Adrenal gland (tissue), 9 donors: ENCODE measurements at regions not wholly inside any gene's neighbourhood (a gene's known extent, or its start where the extent isn't known, plus 50 kb on each side); places are given as distances from the start of the nearest gene placed in this dataset.

ENCODE experiments used
- DNase-seq, 7 donors: peaks; one replicate each; pipeline ENCODE4 v3.0.0-alpha.2; 2019 to 2020
- H3K27ac ChIP-seq, 5 donors: fragments of 200-600 bp; sonication (generic) in 4 of 5; 1 replicate in 3 of 5; 2 replicates in 2 of 5; pipeline versions ENCODE4 v1.5.1 to v1.8.0; 2016 to 2020; ENCODE audit warnings: mild to moderate bottlenecking in 1 of 5
- H3K27me3 ChIP-seq: fragments of 200-600 bp; 2 replicates; pipeline ENCODE4 v1.8.0; 2021
- H3K36me3 ChIP-seq, 2 donors: fragments of 200-600 bp; replicated peaks in 1 of 2; 1 replicate in 1 of 2; 2 replicates in 1 of 2; pipeline versions ENCODE4 v1.5.1 to v1.8.0; 2018 to 2022
- H3K4me1 ChIP-seq, 2 donors: fragments of 200-600 bp; replicated peaks in 1 of 2; 1 replicate in 1 of 2; 2 replicates in 1 of 2; pipeline versions ENCODE4 v1.5.1 to v1.8.0; 2018 to 2021
- H3K4me3 ChIP-seq, 4 donors: fragments of 200-600 bp; sonication (generic) in 3 of 4; one replicate each; pipeline ENCODE4 v1.5.1; 2016 to 2018
- H3K9me3 ChIP-seq, 3 donors: fragments of 200-600 bp; sonication (generic) in 1 of 3; replicated peaks in 1 of 3; 1 replicate in 2 of 3; 2 replicates in 1 of 3; pipeline versions ENCODE4 v1.5.1 to v1.8.0; 2016 to 2021
- CTCF ChIP-seq, 6 experiments: fragments of 450-650 bp in 4 of 6; fragments of 200-600 bp in 2 of 6; sonication (generic) in 1 of 6; IDR thresholded peaks; 1 replicate in 5 of 6; 2 replicates in 1 of 6; pipeline versions ENCODE4 v1.5.1 to v1.8.0; 2016 to 2021; ENCODE audit warnings: antibody characterized with exemption in 6 of 6, mild to moderate bottlenecking in 2 of 6, moderate library complexity in 1 of 6
- POLR2A ChIP-seq, 2 donors: fragments of 450-650 bp; IDR thresholded peaks; one replicate each; pipeline ENCODE4 v1.6.1; 2017; ENCODE audit warnings: antibody characterized with exemption in 2 of 2, mild to moderate bottlenecking in 2 of 2, moderate library complexity in 1 of 2
- WGBS, 4 donors: extraction: QIAGEN DNeasy Blood & Tissue Kit in 2 of 4; methylation state at CpG; one replicate each; pipeline versions ENCODE4 v1.1.5 to v1.1.7; 2013 to 2017; 5-methylcytosine and 5-hydroxymethylcytosine counted together
- intact Hi-C, 2 donors: fragments of 100-400 bp; cut with DNase I; formaldehyde crosslinking; loops; one replicate each; pipeline versions ENCODE4 v1.14.1 to v1.15.0; 2022 to 2023
- donor health status: healthy with polysubstance abuse.
- donor health status: Bipolar disorder and iron deficiency.
- donor health status: DM: yes; HTN: yes; CAD: no.
- donor health status: DM: no; HTN: no; CAD: no.
- donor health status: DM: no; HTN: no; CAD: no.

GRCh38 chr18:37637478-37637850 lies 71.9 kb upstream of the CELF4 start:
- WGBS, 4 donors: 62 to 68% (median 64%) methylated on average over 4 of the region's 4 CpGs
- intact Hi-C loops: no loop called here
- H3K36me3 ChIP-seq: no peaks in the 10 kb centered on the region
- no peak overlapping the region for H3K4me3 ChIP-seq
- no peak for TF ChIP-seq POLR2A (IDR thresholded peaks at IDR 0.05)
- no peak for TF ChIP-seq CTCF (IDR thresholded peaks at IDR 0.05)
- H3K4me1 ChIP-seq: no peaks in the 10 kb centered on the region
- no peak for DNase-seq
- H3K27me3 ChIP-seq: no peaks in the 10 kb centered on the region
- H3K27ac ChIP-seq: no peak overlapping the region
- no peaks in the 10 kb centered on the region for H3K9me3 ChIP-seq

- no peak for TF ChIP-seq POLR2A (IDR thresholded peaks at IDR 0.05)
- no peak for TF ChIP-seq CTCF (IDR thresholded peaks at IDR 0.05)
- DNase-seq: no peak
- intact Hi-C loops: no loop called here
- 79 to 83% (median 81%) methylated on average over 8 of the region's 8 CpGs for WGBS, 4 donors
- Histone ChIP-seq H3K27me3 (no peaks in the 10 kb centered on the region), H3K36me3 (no peaks in the 10 kb centered on the region), H3K4me1 (no peaks in the 10 kb centered on the region), H3K4me3 (no peak overlapping the region), H3K27ac (no peak overlapping the region), H3K9me3 (no peaks in the 10 kb centered on the region)
Measured at GRCh38 chr18:37636831-37637477, 71.4 kb upstream of the CELF4 start.

GRCh38 chr18:37634516-37634915 lies 68.9 kb upstream of the CELF4 start:
- Histone ChIP-seq H3K36me3 (no peaks in the 10 kb centered on the region), H3K27ac (no peak overlapping the region), H3K27me3 (no peaks in the 10 kb centered on the region), H3K9me3 (no peaks in the 10 kb centered on the region), H3K4me1 (no peaks in the 10 kb centered on the region), H3K4me3 (no peak overlapping the region)
- intact Hi-C loops: no loop called here
- TF ChIP-seq CTCF (IDR thresholded peaks at IDR 0.05) (no peak), POLR2A (IDR thresholded peaks at IDR 0.05) (no peak)
- DNase-seq: no peak
- WGBS, 4 donors: 81 to 89% (median 86%) methylated on average over 2 of the region's 2 CpGs

- no peaks in the 10 kb centered on the region for H3K4me1 ChIP-seq
- H3K4me3 ChIP-seq: no peak overlapping the region
- H3K27me3 ChIP-seq: no peaks in the 10 kb centered on the region
- no peaks in the 10 kb centered on the region for H3K9me3 ChIP-seq
- 63 to 76% (median 75%) methylated on average over 4 of the region's 4 CpGs for WGBS, 4 donors
- TF ChIP-seq CTCF (IDR thresholded peaks at IDR 0.05) (no peak), POLR2A (IDR thresholded peaks at IDR 0.05) (no peak)
- intact Hi-C loops: no loop called here
- H3K27ac ChIP-seq: no peak overlapping the region
- H3K36me3 ChIP-seq: no peaks in the 10 kb centered on the region
- no peak for DNase-seq
Measured at GRCh38 chr18:37631422-37631821, 65.8 kb upstream of the CELF4 start.
